Neural progenitor cell (in vitro differentiated cells): ENCODE measurements at regions not wholly inside any gene's neighbourhood (a gene's known extent, or its start where the extent isn't known, plus 50 kb on each side); places are given as distances from the start of the nearest gene placed in this dataset.

ENCODE experiments used
- EZH2 ChIP-seq: fragments of 200-600 bp; sonication (generic); IDR thresholded peaks from 2 replicates; pipeline ENCODE4 v1.6.1; 2017; ENCODE audit warnings: antibody characterized with exemption, mild to moderate bottlenecking, moderate library complexity
- TF ChIP-seq, protein P1 (sequence below): fragments of 200-600 bp; sonication (generic); IDR thresholded peaks from 2 replicates; pipeline ENCODE4 v1.5.1; 2017; ENCODE audit warnings: antibody characterized with exemption, mild to moderate bottlenecking

DNA sequence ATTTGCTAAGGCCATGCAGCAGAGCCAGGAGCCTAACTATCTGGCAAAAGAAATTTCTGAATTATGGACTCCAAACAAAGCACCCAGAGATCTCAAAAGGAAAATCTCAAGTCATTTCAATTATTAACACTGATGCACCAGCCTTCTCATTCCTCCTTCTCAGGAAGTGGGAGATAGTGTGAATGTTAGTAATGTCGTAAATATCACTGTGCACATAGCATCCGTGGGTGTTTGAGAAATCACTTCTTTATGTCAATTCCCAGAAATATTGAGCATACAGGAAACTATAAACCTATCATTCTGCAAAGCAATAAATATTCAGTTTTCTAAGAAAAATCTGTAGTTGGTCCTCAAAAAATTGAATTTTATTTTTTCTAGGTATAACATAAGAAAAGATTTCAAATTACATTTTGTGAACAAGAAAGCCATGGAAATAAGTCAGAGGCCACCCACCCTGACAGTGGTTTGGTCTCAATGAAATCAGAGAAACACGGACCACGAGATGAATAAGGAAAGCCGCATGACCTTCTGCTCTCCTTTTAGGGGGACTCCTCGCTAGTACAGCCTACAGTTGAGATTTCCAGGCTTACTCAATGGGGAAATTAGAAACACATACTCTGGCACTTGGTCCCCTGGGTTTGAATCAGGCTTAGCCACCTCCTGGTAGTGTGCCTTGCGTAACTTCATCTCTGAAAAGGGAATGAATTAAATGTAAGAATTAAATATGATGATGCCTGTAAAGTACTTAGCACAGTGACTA is 120.6 kb downstream of the DIRAS2 start:
- TF ChIP-seq, protein P1, sequence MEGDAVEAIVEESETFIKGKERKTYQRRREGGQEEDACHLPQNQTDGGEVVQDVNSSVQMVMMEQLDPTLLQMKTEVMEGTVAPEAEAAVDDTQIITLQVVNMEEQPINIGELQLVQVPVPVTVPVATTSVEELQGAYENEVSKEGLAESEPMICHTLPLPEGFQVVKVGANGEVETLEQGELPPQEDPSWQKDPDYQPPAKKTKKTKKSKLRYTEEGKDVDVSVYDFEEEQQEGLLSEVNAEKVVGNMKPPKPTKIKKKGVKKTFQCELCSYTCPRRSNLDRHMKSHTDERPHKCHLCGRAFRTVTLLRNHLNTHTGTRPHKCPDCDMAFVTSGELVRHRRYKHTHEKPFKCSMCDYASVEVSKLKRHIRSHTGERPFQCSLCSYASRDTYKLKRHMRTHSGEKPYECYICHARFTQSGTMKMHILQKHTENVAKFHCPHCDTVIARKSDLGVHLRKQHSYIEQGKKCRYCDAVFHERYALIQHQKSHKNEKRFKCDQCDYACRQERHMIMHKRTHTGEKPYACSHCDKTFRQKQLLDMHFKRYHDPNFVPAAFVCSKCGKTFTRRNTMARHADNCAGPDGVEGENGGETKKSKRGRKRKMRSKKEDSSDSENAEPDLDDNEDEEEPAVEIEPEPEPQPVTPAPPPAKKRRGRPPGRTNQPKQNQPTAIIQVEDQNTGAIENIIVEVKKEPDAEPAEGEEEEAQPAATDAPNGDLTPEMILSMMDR = no peak
- no peak for TF ChIP-seq EZH2
